ENCODE measurements at regions not wholly inside any gene's neighbourhood (a gene's known extent, or its start where the extent isn't known, plus 50 kb on each side); places are given as distances from the start of the nearest gene placed in this dataset.

DNA sequence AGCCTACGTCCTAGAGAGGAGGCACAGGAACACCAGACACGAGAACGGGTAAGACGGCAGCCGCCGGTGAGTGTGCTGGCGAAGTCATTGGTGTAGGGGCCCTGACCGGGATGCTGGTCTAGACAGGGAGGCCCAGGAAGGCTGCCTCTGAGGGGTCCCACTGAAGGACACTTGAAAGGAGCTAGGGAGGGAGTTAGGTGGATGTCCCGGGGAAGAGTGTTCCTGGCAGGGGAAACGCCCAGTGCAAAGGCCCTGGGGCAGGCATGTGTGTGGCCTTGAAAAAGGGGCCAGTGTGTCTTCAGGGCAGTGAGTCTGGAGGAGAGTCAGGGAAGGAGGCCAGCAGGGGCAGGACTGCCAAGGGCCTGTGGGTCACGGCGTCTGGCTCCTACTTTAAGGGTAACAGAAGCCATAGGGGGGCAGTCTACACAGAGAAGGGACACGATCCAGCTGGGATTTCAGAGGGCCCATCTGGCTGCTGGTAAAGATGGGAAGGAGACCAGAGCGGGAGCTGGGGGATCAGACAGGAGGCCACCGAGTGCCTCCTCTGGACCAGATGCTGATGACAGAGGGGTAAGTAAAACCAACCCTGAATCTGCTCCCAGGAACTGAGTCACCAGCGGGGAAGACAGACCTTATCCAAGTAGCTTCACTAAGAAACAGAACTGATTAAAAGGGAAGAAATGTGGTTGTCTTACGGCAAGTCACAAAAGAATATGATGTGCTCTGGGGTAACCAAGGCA lies 115.9 kb downstream of the LITAF start:
- TF ChIP-seq POLR2A (IDR thresholded peaks at IDR 0.05; ENCODE audit: low read length) (no peak), GATA1 (IDR thresholded peaks at IDR 0.05; ENCODE audit: low read depth, low read length) (no peak)
